ENCODE measurements at regions not wholly inside any gene's neighbourhood (a gene's known extent, or its start where the extent isn't known, plus 50 kb on each side); places are given as distances from the start of the nearest gene placed in this dataset.

DNA sequence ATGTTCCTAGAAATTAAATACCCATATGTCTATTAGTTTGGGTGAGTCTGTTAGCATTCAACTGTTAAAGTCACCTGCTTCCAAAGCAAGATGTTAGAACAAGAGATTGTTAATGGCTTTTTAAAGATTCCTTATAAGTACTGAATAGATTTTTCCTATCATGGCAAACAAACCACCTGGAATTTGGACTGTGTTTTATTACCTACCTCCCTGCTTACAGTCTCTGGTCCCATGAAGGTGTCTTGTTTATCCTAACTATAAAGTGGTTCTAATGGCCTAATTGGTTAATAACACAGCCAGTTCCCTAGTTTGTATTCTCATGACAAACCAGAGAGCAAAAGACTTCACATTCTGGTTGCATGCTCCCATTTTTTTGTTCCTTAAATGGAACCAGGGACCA is 149.5 kb downstream of the PPP1R2C start:
- H3K27me3 ChIP-seq, result no peaks in the 10 kb centered on the region
- no peak overlapping the region for H3K4me3 ChIP-seq
- TF ChIP-seq CTCF (IDR thresholded peaks at IDR 0.05), result no peak
- no peak overlapping the region for H3K27ac ChIP-seq
- H3K9me3 ChIP-seq, result no peaks in the 10 kb centered on the region
- H3K36me3 ChIP-seq (ENCODE audit: low read depth, missing control alignments), result no peaks in the 10 kb centered on the region
- intact Hi-C loops (cut with DNase I; ENCODE audit: low total_unique reads), result no loop called here
- DNase-seq, result no peak
- H3K4me1 ChIP-seq, result no peaks in the 10 kb centered on the region

- Histone ChIP-seq H3K36me3 (ENCODE audit: low read depth, missing control alignments) (no peaks in the 10 kb centered on the region), H3K9me3 (no peaks in the 10 kb centered on the region), H3K4me1 (no peaks in the 10 kb centered on the region), H3K27ac (no peak overlapping the region), H3K4me3 (no peak overlapping the region), H3K27me3 (no peaks in the 10 kb centered on the region)
- TF ChIP-seq CTCF (IDR thresholded peaks at IDR 0.05) (no peak), POLR2A (IDR thresholded peaks at IDR 0.05) (no peak)
- 91 to 94% methylated on average over 3 of the region's 3 CpGs for WGBS, 2 donors
- intact Hi-C loops (cut with DNase I; ENCODE audit: low total_unique reads), result no loop called here
- no peak for DNase-seq
Measured at GRCh38 chrX:42627891-42628290, 150.1 kb downstream of the PPP1R2C start.

- no peaks in the 10 kb centered on the region for H3K27me3 ChIP-seq
- WGBS, 2 donors, result 67 to 90% methylated on average over 1 of the region's 1 CpG
- no peak for DNase-seq
- TF ChIP-seq POLR2A (IDR thresholded peaks at IDR 0.05), result no peak
- no peak for TF ChIP-seq CTCF (IDR thresholded peaks at IDR 0.05)
- no peaks in the 10 kb centered on the region for H3K4me1 ChIP-seq
- intact Hi-C loops (cut with DNase I; ENCODE audit: low total_unique reads), result no loop called here
- H3K4me3 ChIP-seq, result no peak overlapping the region
- H3K9me3 ChIP-seq, result no peaks in the 10 kb centered on the region
- no peak overlapping the region for H3K27ac ChIP-seq
- no peaks in the 10 kb centered on the region for H3K36me3 ChIP-seq (ENCODE audit: low read depth, missing control alignments)
Measured at GRCh38 chrX:42624524-42624923, 153.4 kb downstream of the PPP1R2C start.

- intact Hi-C loops (cut with DNase I; ENCODE audit: low total_unique reads), result no loop called here
- H3K9me3 ChIP-seq, result no peaks in the 10 kb centered on the region
- no peak for TF ChIP-seq CTCF (IDR thresholded peaks at IDR 0.05)
- no peak for TF ChIP-seq POLR2A (IDR thresholded peaks at IDR 0.05)
- H3K27me3 ChIP-seq, result no peaks in the 10 kb centered on the region
- H3K27ac ChIP-seq, result no peak overlapping the region
- H3K4me3 ChIP-seq, result no peak overlapping the region
- no peaks in the 10 kb centered on the region for H3K36me3 ChIP-seq (ENCODE audit: low read depth, missing control alignments)
- DNase-seq, result no peak
- H3K4me1 ChIP-seq, result no peaks in the 10 kb centered on the region
Measured at GRCh38 chrX:42619068-42619467, 158.9 kb downstream of the PPP1R2C start.

- Histone ChIP-seq H3K4me1 (no peaks in the 10 kb centered on the region), H3K9me3 (no peaks in the 10 kb centered on the region), H3K27ac (no peak overlapping the region), H3K36me3 (ENCODE audit: low read depth, missing control alignments) (no peaks in the 10 kb centered on the region), H3K27me3 (no peaks in the 10 kb centered on the region), H3K4me3 (no peak overlapping the region)
- TF ChIP-seq CTCF (IDR thresholded peaks at IDR 0.05), result no peak
- no peak for TF ChIP-seq POLR2A (IDR thresholded peaks at IDR 0.05)
- WGBS, 2 donors, result 88 to 89% methylated on average over 2 of the region's 2 CpGs
- no peak for DNase-seq
- intact Hi-C loops (cut with DNase I; ENCODE audit: low total_unique reads), result no loop called here
Measured at GRCh38 chrX:42616981-42617380, 161.0 kb downstream of the PPP1R2C start.
